HepG2 (cell line): ENCODE measurements at regions not wholly inside any gene's neighbourhood (a gene's known extent, or its start where the extent isn't known, plus 50 kb on each side); places are given as distances from the start of the nearest gene placed in this dataset.
A peak's percentile ranks its signal among the peaks of the same experiment; 100 is the strongest.

ENCODE experiments used
- ARNTL ChIP-seq: sonication (generic); formaldehyde crosslinking; IDR thresholded peaks from 2 replicates; pipeline ENCODE4 v1.4.0; 2020; ENCODE audit warnings: mild to moderate bottlenecking, missing genetic modification reagents
- ATF5 ChIP-seq: sonication (generic); formaldehyde crosslinking; IDR thresholded peaks from 2 replicates; pipeline ENCODE4 v1.4.0; 2020; ENCODE audit warnings: mild to moderate bottlenecking, low read depth, missing genetic modification reagents
- CENPBD1 ChIP-seq: sonication (generic); formaldehyde crosslinking; IDR thresholded peaks from 2 replicates; pipeline ENCODE4 v1.8.0; 2022; ENCODE audit warnings: missing genetic modification reagents, low read depth, mild to moderate bottlenecking, borderline replicate concordance
- CENPT ChIP-seq: sonication (generic); formaldehyde crosslinking; IDR thresholded peaks from 2 replicates; pipeline ENCODE4 v1.8.0; 2022; ENCODE audit warnings: low read depth, mild to moderate bottlenecking, moderate library complexity, missing genetic modification reagents
- CENPX ChIP-seq: sonication (generic); formaldehyde crosslinking; IDR thresholded peaks from 2 replicates; pipeline ENCODE4 v1.9.0; 2021; ENCODE audit warnings: mild to moderate bottlenecking, missing genetic modification reagents, moderate library complexity
- FLYWCH1 ChIP-seq: sonication (generic); formaldehyde crosslinking; IDR thresholded peaks from 2 replicates; pipeline ENCODE4 v1.8.1; 2023; ENCODE audit warnings: mild to moderate bottlenecking, missing genetic modification reagents
- HNRNPL ChIP-seq: fragments of 200-400 bp; formaldehyde crosslinking; IDR thresholded peaks from 2 replicates; pipeline ENCODE4 v1.6.1; 2017; ENCODE audit warnings: mild to moderate bottlenecking, low read depth, low read length
- PCBP2 ChIP-seq: fragments of 200-400 bp; formaldehyde crosslinking; optimal IDR thresholded peaks from 2 replicates; pipeline ENCODE3; 2018; ENCODE audit warnings: low read length, low read depth; ENCODE audit not compliant: poor library complexity, severe bottlenecking
- PHF21A ChIP-seq: sonication (generic); formaldehyde crosslinking; IDR thresholded peaks from 2 replicates; pipeline ENCODE4 v1.5.0; 2020; ENCODE audit warnings: mild to moderate bottlenecking, missing genetic modification reagents
- RARG ChIP-seq: sonication (generic); formaldehyde crosslinking; IDR thresholded peaks from 2 replicates; pipeline ENCODE4 v1.4.0; 2020; ENCODE audit warnings: low read depth, mild to moderate bottlenecking, missing genetic modification reagents
- SOX13 ChIP-seq, 3 experiments: fragments of 450-650 bp in 1 of 3; sonication (generic) in 1 of 3; formaldehyde crosslinking in 1 of 3; IDR thresholded peaks in 2 of 3; conservative IDR thresholded peaks in 1 of 3; 2 replicates each; pipeline versions ENCODE4 v1.5.0 to v1.6.1; 2016 to 2020; ENCODE audit warnings: antibody characterized with exemption in 1 of 3, mild to moderate bottlenecking in 1 of 3, missing compliant biosample characterization in 1 of 3, missing genetic modification reagents in 1 of 3, moderate library complexity in 1 of 3
- SP4 ChIP-seq: sonication (generic); formaldehyde crosslinking; IDR thresholded peaks from 2 replicates; pipeline ENCODE4 v1.8.1; 2023; ENCODE audit warnings: mild to moderate bottlenecking, missing genetic modification reagents
- TBP ChIP-seq: sonication (generic); formaldehyde crosslinking; IDR thresholded peaks from 2 replicates; pipeline ENCODE4 v1.5.0; 2020; ENCODE audit warnings: missing genetic modification reagents
- ZFX ChIP-seq: sonication (generic); formaldehyde crosslinking; IDR thresholded peaks from 2 replicates; pipeline ENCODE4 v1.4.0; 2020; ENCODE audit warnings: mild to moderate bottlenecking, low read depth, missing genetic modification reagents, moderate library complexity
- ZNF280B ChIP-seq: sonication (generic); formaldehyde crosslinking; IDR thresholded peaks from 2 replicates; pipeline ENCODE4 v1.5.0; 2020; ENCODE audit warnings: missing genetic modification reagents, mild to moderate bottlenecking, borderline replicate concordance
- ZNF557 ChIP-seq: sonication (generic); formaldehyde crosslinking; IDR thresholded peaks from 2 replicates; pipeline ENCODE4 v1.4.0; 2020; ENCODE audit warnings: missing genetic modification reagents
- TF ChIP-seq, protein P1 (sequence below): sonication (generic); formaldehyde crosslinking; IDR thresholded peaks from 2 replicates; pipeline ENCODE4 v1.5.0; 2020; ENCODE audit warnings: mild to moderate bottlenecking, missing genetic modification reagents, borderline replicate concordance

GRCh38 chr21:43294194-43294902 lies 125.5 kb downstream of the CRYAA start (continued):
- TF ChIP-seq ZNF280B (no peak), SOX13 (IDR thresholded peaks at IDR 0.05) (no peak), SOX13 (CRISPR knock-in tag; conservative IDR thresholded peaks at IDR 0.05 in 1 of 2, IDR thresholded peaks at IDR 0.05 in 1 of 2) (peak in 1 of 2 experiments; percentile 61; a peak in 1 of 4 replicates), ZFX (CRISPR knock-in tag) (no peak), PHF21A (CRISPR knock-in tag) (no peak), CENPT (CRISPR knock-in tag) (no peak), ZNF557 (CRISPR knock-in tag) (no peak), PCBP2 (no peak), ARNTL (CRISPR knock-in tag) (no peak), ATF5 (CRISPR knock-in tag) (no peak), CENPBD1 (CRISPR knock-in tag) (no peak), CENPX (CRISPR knock-in tag) (no peak), SP4 (CRISPR knock-in tag) (0 out of 2 replicates have a peak, but pooled peaks have one; percentile 20), RARG (CRISPR knock-in tag) (no peak), HNRNPL (no peak), FLYWCH1 (CRISPR knock-in tag) (no peak), TBP (CRISPR knock-in tag) (no peak)
- TF ChIP-seq, protein P1, sequence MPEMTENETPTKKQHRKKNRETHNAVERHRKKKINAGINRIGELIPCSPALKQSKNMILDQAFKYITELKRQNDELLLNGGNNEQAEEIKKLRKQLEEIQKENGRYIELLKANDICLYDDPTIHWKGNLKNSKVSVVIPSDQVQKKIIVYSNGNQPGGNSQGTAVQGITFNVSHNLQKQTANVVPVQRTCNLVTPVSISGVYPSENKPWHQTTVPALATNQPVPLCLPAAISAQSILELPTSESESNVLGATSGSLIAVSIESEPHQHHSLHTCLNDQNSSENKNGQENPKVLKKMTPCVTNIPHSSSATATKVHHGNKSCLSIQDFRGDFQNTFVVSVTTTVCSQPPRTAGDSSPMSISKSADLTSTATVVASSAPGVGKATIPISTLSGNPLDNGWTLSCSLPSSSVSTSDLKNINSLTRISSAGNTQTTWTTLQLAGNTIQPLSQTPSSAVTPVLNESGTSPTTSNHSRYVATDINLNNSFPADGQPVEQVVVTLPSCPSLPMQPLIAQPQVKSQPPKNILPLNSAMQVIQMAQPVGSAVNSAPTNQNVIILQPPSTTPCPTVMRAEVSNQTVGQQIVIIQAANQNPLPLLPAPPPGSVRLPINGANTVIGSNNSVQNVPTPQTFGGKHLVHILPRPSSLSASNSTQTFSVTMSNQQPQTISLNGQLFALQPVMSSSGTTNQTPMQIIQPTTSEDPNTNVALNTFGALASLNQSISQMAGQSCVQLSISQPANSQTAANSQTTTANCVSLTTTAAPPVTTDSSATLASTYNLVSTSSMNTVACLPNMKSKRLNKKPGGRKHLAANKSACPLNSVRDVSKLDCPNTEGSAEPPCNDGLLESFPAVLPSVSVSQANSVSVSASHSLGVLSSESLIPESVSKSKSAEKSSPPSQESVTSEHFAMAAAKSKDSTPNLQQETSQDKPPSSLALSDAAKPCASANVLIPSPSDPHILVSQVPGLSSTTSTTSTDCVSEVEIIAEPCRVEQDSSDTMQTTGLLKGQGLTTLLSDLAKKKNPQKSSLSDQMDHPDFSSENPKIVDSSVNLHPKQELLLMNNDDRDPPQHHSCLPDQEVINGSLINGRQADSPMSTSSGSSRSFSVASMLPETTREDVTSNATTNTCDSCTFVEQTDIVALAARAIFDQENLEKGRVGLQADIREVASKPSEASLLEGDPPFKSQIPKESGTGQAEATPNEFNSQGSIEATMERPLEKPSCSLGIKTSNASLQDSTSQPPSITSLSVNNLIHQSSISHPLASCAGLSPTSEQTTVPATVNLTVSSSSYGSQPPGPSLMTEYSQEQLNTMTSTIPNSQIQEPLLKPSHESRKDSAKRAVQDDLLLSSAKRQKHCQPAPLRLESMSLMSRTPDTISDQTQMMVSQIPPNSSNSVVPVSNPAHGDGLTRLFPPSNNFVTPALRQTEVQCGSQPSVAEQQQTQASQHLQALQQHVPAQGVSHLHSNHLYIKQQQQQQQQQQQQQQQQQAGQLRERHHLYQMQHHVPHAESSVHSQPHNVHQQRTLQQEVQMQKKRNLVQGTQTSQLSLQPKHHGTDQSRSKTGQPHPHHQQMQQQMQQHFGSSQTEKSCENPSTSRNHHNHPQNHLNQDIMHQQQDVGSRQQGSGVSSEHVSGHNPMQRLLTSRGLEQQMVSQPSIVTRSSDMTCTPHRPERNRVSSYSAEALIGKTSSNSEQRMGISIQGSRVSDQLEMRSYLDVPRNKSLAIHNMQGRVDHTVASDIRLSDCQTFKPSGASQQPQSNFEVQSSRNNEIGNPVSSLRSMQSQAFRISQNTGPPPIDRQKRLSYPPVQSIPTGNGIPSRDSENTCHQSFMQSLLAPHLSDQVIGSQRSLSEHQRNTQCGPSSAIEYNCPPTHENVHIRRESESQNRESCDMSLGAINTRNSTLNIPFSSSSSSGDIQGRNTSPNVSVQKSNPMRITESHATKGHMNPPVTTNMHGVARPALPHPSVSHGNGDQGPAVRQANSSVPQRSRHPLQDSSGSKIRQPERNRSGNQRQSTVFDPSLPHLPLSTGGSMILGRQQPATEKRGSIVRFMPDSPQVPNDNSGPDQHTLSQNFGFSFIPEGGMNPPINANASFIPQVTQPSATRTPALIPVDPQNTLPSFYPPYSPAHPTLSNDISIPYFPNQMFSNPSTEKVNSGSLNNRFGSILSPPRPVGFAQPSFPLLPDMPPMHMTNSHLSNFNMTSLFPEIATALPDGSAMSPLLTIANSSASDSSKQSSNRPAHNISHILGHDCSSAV (CRISPR knock-in tag), result no peak
